HUES64 (cell line): ENCODE measurements at regions not wholly inside any gene's neighbourhood (a gene's known extent, or its start where the extent isn't known, plus 50 kb on each side); places are given as distances from the start of the nearest gene placed in this dataset.

Experiments
- H3K27ac ChIP-seq: 2 replicates; pipeline ENCODE4 v1.7.0; 2013; ENCODE audit warnings: low read depth, low read length, inconsistent platforms
- H3K27me3 ChIP-seq: 2 replicates; pipeline ENCODE4 v1.6.1; 2013; ENCODE audit warnings: mild to moderate bottlenecking, low read length; ENCODE audit not compliant: insufficient read depth
- H3K36me3 ChIP-seq: 2 replicates; pipeline ENCODE4 v1.6.1; 2013; ENCODE audit warnings: mild to moderate bottlenecking, low read length; ENCODE audit not compliant: insufficient read depth
- H3K4me1 ChIP-seq: 2 replicates; pipeline ENCODE4 v1.6.1; 2013; ENCODE audit warnings: mild to moderate bottlenecking, low read length, moderate library complexity; ENCODE audit not compliant: insufficient read depth
- H3K4me3 ChIP-seq: 2 replicates; pipeline ENCODE4 v1.5.1; 2013; ENCODE audit warnings: mild to moderate bottlenecking, low read length, moderate library complexity
- H3K9ac ChIP-seq: 2 replicates; pipeline ENCODE4 v1.6.1; 2013; ENCODE audit warnings: mild to moderate bottlenecking, low read depth, low read length
- H3K9me3 ChIP-seq: 2 replicates; pipeline ENCODE4 v1.6.1; 2013; ENCODE audit warnings: low read depth, low read length; ENCODE audit not compliant: insufficient read depth
- WGBS: fragments of 150-250, 120-280 bp; methylation state at CpG from one replicate; pipeline ENCODE4 v1.1.7; 2013; ENCODE audit warnings: missing lambda C conversion rate; 5-methylcytosine and 5-hydroxymethylcytosine counted together

DNA sequence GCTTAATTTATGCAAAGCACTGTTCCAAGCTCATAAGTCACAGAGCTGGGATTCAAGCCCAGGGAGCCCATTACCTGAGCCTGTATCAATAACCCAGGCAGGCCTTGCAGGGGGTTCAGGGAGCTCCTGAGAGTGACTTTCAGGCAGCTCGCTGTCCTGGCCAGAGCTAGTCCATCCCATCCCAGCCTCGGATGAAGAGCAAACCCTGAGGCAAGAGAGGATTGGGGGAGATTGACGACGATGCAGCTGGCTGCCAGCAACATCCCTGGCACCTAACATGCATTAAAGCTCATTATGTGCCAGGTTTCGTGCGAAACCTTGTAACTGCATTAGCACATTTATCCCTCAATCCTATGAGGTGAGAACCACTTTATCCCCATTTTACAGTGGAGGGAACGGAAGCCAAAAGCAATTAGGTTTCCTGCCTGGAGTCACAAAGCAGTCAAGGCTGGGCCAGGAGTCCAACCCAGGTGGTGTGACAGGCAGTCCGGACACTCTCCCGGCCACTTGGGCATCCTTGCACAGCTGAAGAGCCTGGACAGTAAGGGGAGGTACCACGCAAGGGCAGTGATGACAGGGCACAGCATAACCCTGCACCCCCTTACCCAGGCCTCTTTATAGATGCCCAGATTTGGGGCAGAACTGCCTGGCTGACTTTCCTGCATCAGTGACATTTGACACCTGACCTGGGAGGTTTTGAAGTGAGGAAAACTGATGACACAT lies 129.8 kb upstream of the CHST15 start:
- H3K9ac ChIP-seq: no peak overlapping the region
- H3K36me3 ChIP-seq: no peaks in the 10 kb centered on the region
- no peak overlapping the region for H3K4me3 ChIP-seq
- H3K4me1 ChIP-seq: no peaks in the 10 kb centered on the region
- 0 out of 2 replicates have a peak, but pooled peaks cover 11% of the 10 kb centered on the region for H3K9me3 ChIP-seq
- no peak overlapping the region for H3K27ac ChIP-seq
- no peaks in the 10 kb centered on the region for H3K27me3 ChIP-seq
- 87% methylated on average over 10 of the region's 10 CpGs for WGBS

DNA sequence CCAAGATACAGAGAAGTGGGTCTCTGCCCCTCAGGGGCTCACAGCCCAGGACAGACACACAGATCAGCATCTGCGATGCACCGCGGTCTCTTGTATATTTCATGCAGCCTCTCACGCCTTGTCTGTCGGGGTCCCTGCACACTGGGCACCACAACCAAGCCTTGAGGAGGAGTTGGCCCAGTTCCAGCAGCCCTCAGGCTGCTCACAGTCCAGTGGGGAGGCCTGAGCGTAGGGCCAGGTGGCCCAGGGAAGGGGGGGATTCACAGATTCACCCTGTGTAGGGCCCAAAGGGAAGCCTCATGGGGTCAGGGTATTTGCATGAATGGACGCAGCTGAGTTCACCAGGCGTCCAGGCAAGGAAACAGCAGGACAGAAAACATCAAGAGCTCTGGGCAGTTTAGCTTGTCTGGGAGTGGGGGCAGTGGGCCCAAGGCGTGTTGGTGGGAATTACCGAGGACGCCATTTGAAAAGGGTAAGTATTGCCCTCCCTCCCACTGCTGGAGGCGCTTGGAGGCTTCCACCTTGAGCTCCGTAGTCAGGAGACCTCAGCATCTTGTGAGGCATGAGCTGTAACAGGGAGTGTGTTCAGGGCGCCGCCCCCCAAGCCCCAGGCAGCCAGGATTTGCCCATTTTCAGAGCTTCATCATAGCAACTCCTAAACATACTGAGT lies 129.1 kb upstream of the CHST15 start:
- Histone ChIP-seq H3K9me3 (0 out of 2 replicates have a peak, but pooled peaks cover 5% of the 10 kb centered on the region), H3K27ac (no peak overlapping the region), H3K4me3 (no peak overlapping the region), H3K4me1 (no peaks in the 10 kb centered on the region), H3K36me3 (no peaks in the 10 kb centered on the region), H3K27me3 (no peaks in the 10 kb centered on the region), H3K9ac (no peak overlapping the region)
- WGBS: 85% methylated on average over 15 of the region's 15 CpGs

DNA sequence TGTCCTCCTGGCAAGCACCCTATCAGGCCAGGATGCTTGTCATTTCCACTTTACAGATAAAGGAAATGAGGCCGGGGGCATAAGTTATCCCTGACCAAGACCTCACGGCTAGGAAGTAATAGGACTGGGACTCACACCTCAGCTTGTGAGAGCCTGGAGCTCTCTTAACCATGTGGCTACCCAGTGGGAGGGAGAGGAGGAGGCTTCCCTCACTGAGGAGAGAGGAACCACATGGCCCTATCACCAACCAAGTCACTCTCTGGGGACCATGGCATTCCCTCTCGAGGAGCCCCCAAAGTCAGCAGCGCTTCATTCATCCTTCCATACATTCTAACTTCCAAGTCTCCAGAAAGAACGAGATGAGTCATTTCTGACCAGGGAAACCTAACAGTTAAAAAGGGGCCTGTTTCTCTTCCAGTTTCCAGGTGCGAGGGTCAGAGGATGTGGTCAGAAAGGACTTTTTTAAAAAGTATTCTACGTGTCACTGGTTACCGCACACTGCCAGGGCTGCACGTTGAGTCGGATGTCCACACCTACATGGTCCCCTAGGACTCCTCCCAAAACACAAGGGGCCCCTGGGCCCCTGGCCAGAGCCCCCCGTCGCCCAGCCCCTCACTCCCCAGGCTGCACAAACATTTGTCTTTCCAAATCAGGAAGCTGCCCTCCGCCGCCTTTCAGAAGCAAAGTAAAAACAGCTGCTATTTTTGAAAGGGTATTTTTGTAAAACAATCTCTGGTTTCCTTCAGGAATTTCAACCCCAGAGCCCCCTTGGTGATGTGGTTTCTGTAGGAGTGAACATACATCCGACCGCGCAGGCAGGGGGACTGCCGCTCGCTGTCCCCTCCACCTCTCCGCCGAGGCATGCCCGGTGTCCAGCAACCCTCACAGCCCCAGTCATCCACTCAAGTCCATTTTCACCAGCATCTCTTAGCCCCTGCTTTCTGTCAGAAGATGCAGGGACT lies 128.2 kb upstream of the CHST15 start:
- Histone ChIP-seq H3K4me1 (no peaks in the 10 kb centered on the region), H3K27me3 (no peaks in the 10 kb centered on the region), H3K4me3 (no peak overlapping the region), H3K9me3 (0 out of 2 replicates have a peak, but pooled peaks cover 2% of the 10 kb centered on the region), H3K27ac (no peak overlapping the region), H3K36me3 (no peaks in the 10 kb centered on the region), H3K9ac (no peak overlapping the region)
- 90% methylated on average over 22 of the region's 22 CpGs for whole genome bisulfite sequencing

- Histone ChIP-seq H3K27ac (no peak overlapping the region), H3K27me3 (no peaks in the 10 kb centered on the region)
- WGBS: 92% methylated on average over 12 of the region's 12 CpGs
These were observed 127.6 kb upstream of the CHST15 start for GRCh38 chr10:124220971-124221355.

DNA sequence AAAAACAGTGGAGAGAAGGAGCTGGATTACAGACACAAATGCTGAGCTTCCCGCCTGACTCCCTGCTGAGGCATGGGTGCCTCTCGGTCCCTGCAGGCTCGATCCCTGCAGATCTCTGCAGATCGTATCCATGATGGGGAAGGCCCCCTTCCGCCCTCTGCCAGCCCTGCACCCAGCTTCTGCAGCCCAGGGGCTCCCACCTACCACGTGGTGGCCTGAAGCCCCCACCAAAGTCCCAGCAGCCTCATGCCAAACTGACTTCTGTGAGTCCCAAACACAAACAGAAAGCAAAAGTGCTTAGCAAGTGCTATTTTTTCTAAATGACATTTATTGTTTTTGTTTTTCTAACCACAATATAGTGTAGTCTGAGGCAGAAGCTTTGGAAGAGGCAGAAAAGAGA lies 127.1 kb upstream of the CHST15 start:
- no peak overlapping the region for H3K4me3 ChIP-seq
- no peaks in the 10 kb centered on the region for H3K4me1 ChIP-seq
- no peak overlapping the region for H3K27ac ChIP-seq
- no peaks in the 10 kb centered on the region for H3K9me3 ChIP-seq
- H3K36me3 ChIP-seq: no peaks in the 10 kb centered on the region
- 90% methylated on average over 6 of the region's 6 CpGs for WGBS
- no peak overlapping the region for H3K9ac ChIP-seq
- H3K27me3 ChIP-seq: no peaks in the 10 kb centered on the region

More at GRCh38 chr10:124220971-124221355, 127.6 kb upstream of the CHST15 start:
- Histone ChIP-seq H3K4me1 (no peaks in the 10 kb centered on the region), H3K36me3 (no peaks in the 10 kb centered on the region), H3K9ac (no peak overlapping the region), H3K4me3 (no peak overlapping the region), H3K9me3 (no peaks in the 10 kb centered on the region)

- Histone ChIP-seq H3K27ac (no peak overlapping the region), H3K9ac (no peak overlapping the region), H3K36me3 (no peaks in the 10 kb centered on the region), H3K4me3 (no peak overlapping the region), H3K4me1 (no peaks in the 10 kb centered on the region), H3K9me3 (no peaks in the 10 kb centered on the region), H3K27me3 (no peaks in the 10 kb centered on the region)
- WGBS: 80% methylated on average over 7 of the region's 7 CpGs
These were observed 126.3 kb upstream of the CHST15 start for GRCh38 chr10:124219655-124220054.

GRCh38 chr10:124219062-124219461 lies 125.7 kb upstream of the CHST15 start:
- no peak overlapping the region for H3K27ac ChIP-seq
- H3K4me1 ChIP-seq: no peaks in the 10 kb centered on the region
- H3K36me3 ChIP-seq: no peaks in the 10 kb centered on the region
- H3K9ac ChIP-seq: no peak overlapping the region
- WGBS: 84% methylated on average over 12 of the region's 12 CpGs
- no peaks in the 10 kb centered on the region for H3K27me3 ChIP-seq
- H3K9me3 ChIP-seq: no peaks in the 10 kb centered on the region
- H3K4me3 ChIP-seq: no peak overlapping the region

GRCh38 chr10:124217906-124218804 lies 124.8 kb upstream of the CHST15 start:
- no peak overlapping the region for H3K4me3 ChIP-seq
- H3K36me3 ChIP-seq: no peaks in the 10 kb centered on the region
- no peak overlapping the region for H3K9ac ChIP-seq
- H3K4me1 ChIP-seq: no peaks in the 10 kb centered on the region
- no peaks in the 10 kb centered on the region for H3K9me3 ChIP-seq
- no peaks in the 10 kb centered on the region for H3K27me3 ChIP-seq
- no peak overlapping the region for H3K27ac ChIP-seq
- 86% methylated on average over 12 of the region's 12 CpGs for WGBS

DNA sequence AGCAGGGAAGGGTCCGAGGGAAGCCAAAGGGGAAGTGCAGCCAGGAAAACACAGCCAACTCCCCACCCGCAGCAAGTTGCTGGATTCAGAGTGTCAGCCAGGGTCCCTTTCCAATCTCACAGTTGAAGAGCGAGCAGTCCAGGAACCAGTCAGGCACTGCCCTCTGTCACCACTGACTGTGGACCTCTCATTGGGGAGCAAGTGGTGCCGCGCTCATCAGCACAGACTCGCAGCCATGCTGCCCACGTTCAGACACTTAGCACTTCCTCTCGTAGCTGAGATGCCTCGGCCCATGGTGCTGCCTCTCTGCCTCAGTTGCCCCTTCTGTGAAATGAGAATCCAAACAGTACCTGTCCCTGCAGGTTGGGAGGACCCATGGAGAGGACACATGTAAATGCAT lies 123.6 kb upstream of the CHST15 start:
- Histone ChIP-seq H3K27ac (no peak overlapping the region), H3K27me3 (no peaks in the 10 kb centered on the region), H3K36me3 (no peaks in the 10 kb centered on the region), H3K4me1 (no peaks in the 10 kb centered on the region), H3K4me3 (no peak overlapping the region), H3K9ac (no peak overlapping the region), H3K9me3 (no peaks in the 10 kb centered on the region)
- 93% methylated on average over 9 of the region's 9 CpGs for WGBS

DNA sequence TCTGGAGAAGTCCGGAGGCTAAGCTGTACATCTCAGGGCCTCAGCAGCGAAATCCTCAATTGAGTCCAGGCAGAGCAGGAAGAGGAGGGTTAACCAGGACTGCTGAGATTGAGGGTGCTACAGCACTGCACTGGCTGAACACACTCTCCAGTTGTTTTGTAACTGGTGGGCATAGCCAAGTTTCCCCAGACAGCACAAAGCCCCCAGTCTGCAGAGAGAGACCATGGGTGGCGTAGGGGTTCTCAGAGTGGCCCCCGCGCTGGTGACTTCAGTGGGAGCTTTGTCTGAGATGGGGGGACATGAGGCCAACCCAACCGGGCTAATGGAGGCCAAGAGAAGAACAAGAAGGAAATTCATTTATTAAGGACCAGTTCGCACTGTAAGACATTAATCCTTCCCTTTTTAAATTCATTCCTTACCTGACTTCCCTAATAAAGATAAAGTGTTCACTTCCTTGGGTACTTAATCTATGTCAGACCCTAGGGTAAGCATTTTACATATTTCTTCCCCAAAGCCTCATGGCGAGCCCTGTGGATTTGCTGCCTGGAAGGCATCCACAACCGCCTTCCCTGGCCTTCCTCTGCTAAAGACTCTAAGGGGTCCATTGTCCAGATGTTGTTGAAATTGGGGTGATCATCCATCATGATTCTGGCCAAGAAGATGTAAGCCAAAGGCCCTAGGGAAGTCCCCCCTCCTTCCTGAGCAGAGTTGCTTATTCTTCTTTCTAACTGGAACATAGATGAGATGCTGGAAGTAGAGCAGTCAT lies 121.4 kb upstream of the CHST15 start:
- Histone ChIP-seq H3K27me3 (no peaks in the 10 kb centered on the region), H3K9ac (no peak overlapping the region), H3K4me1 (no peaks in the 10 kb centered on the region), H3K36me3 (no peaks in the 10 kb centered on the region), H3K4me3 (no peak overlapping the region), H3K27ac (no peak overlapping the region), H3K9me3 (no peaks in the 10 kb centered on the region)
- WGBS: 95% methylated on average over 9 of the region's 9 CpGs
